Kidney epithelial cell (primary cell): ENCODE measurements at regions not wholly inside any gene's neighbourhood (a gene's known extent, or its start where the extent isn't known, plus 50 kb on each side); places are given as distances from the start of the nearest gene placed in this dataset.

ENCODE experiments used
- DNase-seq: peaks from one replicate; pipeline ENCODE4 v3.0.0-alpha.2; 2010; ENCODE audit warnings: low read depth
- H3K27me3 ChIP-seq: 2 replicates; pipeline ENCODE4 v1.6.0; 2011; ENCODE audit warnings: low read length; ENCODE audit not compliant: control insufficient read depth, insufficient read depth
- H3K36me3 ChIP-seq: 2 replicates; pipeline ENCODE4 v1.5.1; 2011; ENCODE audit warnings: low read length; ENCODE audit not compliant: control insufficient read depth, insufficient read depth
- H3K4me3 ChIP-seq: 2 replicates; pipeline ENCODE4 v1.5.1; 2011; ENCODE audit warnings: low read depth, mild to moderate bottlenecking, control low read depth, low read length
- CTCF ChIP-seq: IDR thresholded peaks from 2 replicates; pipeline ENCODE4 v1.5.1; 2011; ENCODE audit warnings: mild to moderate bottlenecking, moderate library complexity, low read length, control low read depth, inconsistent platforms; ENCODE audit not compliant: insufficient read depth, poor library complexity, severe bottlenecking

GRCh38 chr5:124515497-124516245 is 230.8 kb downstream of the ZNF608 start:
- no peaks in the 10 kb centered on the region for H3K36me3 ChIP-seq
- no peak for TF ChIP-seq CTCF
- DNase-seq, result no peak
- no peaks in the 10 kb centered on the region for H3K27me3 ChIP-seq
- no peak overlapping the region for H3K4me3 ChIP-seq

DNA sequence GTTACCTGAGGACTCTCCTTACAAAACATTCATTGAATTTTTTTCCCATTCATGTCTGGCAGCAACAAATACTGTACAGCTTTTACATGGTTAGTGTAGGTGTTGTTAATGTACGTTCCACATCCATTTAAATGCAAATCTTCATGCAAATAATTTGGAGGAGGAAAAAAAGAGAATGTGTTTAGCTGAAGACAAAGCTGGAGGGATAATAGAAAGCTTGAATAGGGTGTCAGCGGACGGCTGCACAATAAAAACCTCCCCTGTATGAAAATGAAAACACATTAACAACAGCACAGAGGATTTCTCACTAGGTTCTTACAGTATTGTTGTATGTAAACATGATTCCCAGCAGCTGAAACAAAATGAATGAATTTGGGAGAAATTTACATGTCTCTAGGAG is 231.5 kb downstream of the ZNF608 start:
- DNase-seq, result no peak
- no peaks in the 10 kb centered on the region for H3K36me3 ChIP-seq
- no peak for TF ChIP-seq CTCF

GRCh38 chr5:124512952-124513632 is 233.3 kb downstream of the ZNF608 start:
- no peak for TF ChIP-seq CTCF
- H3K36me3 ChIP-seq, result no peaks in the 10 kb centered on the region
- H3K27me3 ChIP-seq, result no peaks in the 10 kb centered on the region
- H3K4me3 ChIP-seq, result no peak overlapping the region
- DNase-seq, result peak; percentile 12

More for the DNA sequence above, 231.5 kb downstream of the ZNF608 start:
- Histone ChIP-seq H3K4me3 (no peak overlapping the region), H3K27me3 (no peaks in the 10 kb centered on the region)

- H3K36me3 ChIP-seq, result no peaks in the 10 kb centered on the region
- TF ChIP-seq CTCF, result no peak
- no peaks in the 10 kb centered on the region for H3K27me3 ChIP-seq
- H3K4me3 ChIP-seq, result no peak overlapping the region
- no peak for DNase-seq
These were observed 234.2 kb downstream of the ZNF608 start for GRCh38 chr5:124512236-124512635.

- TF ChIP-seq CTCF, result no peak
- H3K36me3 ChIP-seq, result no peaks in the 10 kb centered on the region
- no peak for DNase-seq
These were observed 234.6 kb downstream of the ZNF608 start for GRCh38 chr5:124511791-124512190.

More at GRCh38 chr5:124511791-124512190, 234.6 kb downstream of the ZNF608 start:
- Histone ChIP-seq H3K4me3 (no peak overlapping the region), H3K27me3 (no peaks in the 10 kb centered on the region)
